ENCODE measurements at regions not wholly inside any gene's neighbourhood (a gene's known extent, or its start where the extent isn't known, plus 50 kb on each side); places are given as distances from the start of the nearest gene placed in this dataset.

- TF ChIP-seq CTCF (IDR thresholded peaks at IDR 0.05 in 4 of 5, conservative IDR thresholded peaks at IDR 0.05 in 1 of 5) (no peak), POLR2A (IDR thresholded peaks at IDR 0.05) (no peak)
Measured at GRCh38 chr1:217097819-217098218, 374.6 kb upstream of the ESRRG start.
